PC-9 (cell line): ENCODE measurements at regions not wholly inside any gene's neighbourhood (a gene's known extent, or its start where the extent isn't known, plus 50 kb on each side); places are given as distances from the start of the nearest gene placed in this dataset.

ENCODE experiments used
- BruUV-seq: library from RNA; stranded (reverse); fragments of 400-500 nt; replicated peaks from 2 replicates; lab custom pipeline; 2021; lab: Mats Ljungman, UMichigan
- CTCF ChIA-PET: fragments of 300-600 bp; sonication (Branson Sonifier 250); formaldehyde crosslinking; loops from one replicate; lab custom pipeline; 2022; ENCODE audit warnings: antibody characterized with exemption; lab: Charles Lee
- POLR2A ChIA-PET: fragments of 300-600 bp; sonication (Branson Sonifier 250); formaldehyde crosslinking; loops from one replicate; lab custom pipeline; 2022; ENCODE audit warnings: antibody characterized with exemption; ENCODE audit not compliant: unreplicated experiment; lab: Charles Lee
- DNase-seq, 2 experiments: peaks; one replicate each; pipeline versions ENCODE4 v3.0.0 to v3.0.0-alpha.2; 2015 to 2022; ENCODE audit warnings: mixed read lengths in 1 of 2
- H2AFZ ChIP-seq: fragments of 200-600 bp; sonication (generic); 2 replicates; pipeline ENCODE4 v1.8.1; 2017; ENCODE audit warnings: antibody characterized with exemption
- H3F3A ChIP-seq: fragments of 200-600 bp; sonication (generic); 2 replicates; pipeline ENCODE4 v1.8.1; 2017; ENCODE audit warnings: antibody characterized with exemption, mild to moderate bottlenecking, low read depth; ENCODE audit not compliant: insufficient read depth
- H3K27ac ChIP-seq: fragments of 200-600 bp; sonication (generic); 2 replicates; pipeline ENCODE4 v1.6.1; 2016; ENCODE audit warnings: mixed run types
- H3K27me3 ChIP-seq: fragments of 200-600 bp; sonication (generic); 2 replicates; pipeline ENCODE4 v1.6.1; 2016; ENCODE audit warnings: low read depth, mixed run types; ENCODE audit not compliant: insufficient read depth
- H3K36me3 ChIP-seq: fragments of 200-600 bp; sonication (generic); 2 replicates; pipeline ENCODE4 v1.6.1; 2016; ENCODE audit warnings: low read depth, mixed run types
- H3K4me1 ChIP-seq: fragments of 200-600 bp; sonication (generic); replicated peaks from 2 replicates; pipeline ENCODE4 v1.6.1; 2016; ENCODE audit warnings: mixed run types; ENCODE audit not compliant: insufficient read depth
- H3K4me2 ChIP-seq: fragments of 200-600 bp; sonication (generic); 2 replicates; pipeline ENCODE4 v1.6.1; 2017; ENCODE audit warnings: mixed run types
- H3K4me3 ChIP-seq: fragments of 200-600 bp; sonication (generic); 2 replicates; pipeline ENCODE4 v1.6.1; 2016; ENCODE audit warnings: mixed run types
- H3K79me2 ChIP-seq: fragments of 200-600 bp; sonication (generic); 2 replicates; pipeline ENCODE4 v1.6.1; 2017; ENCODE audit warnings: low read depth, mixed run types
- H3K9me2 ChIP-seq: fragments of 200-600 bp; sonication (generic); 2 replicates; pipeline ENCODE4 v1.8.1; 2017; ENCODE audit warnings: mild to moderate bottlenecking; ENCODE audit not compliant: insufficient read depth
- H3K9me3 ChIP-seq: fragments of 200-600 bp; sonication (generic); 2 replicates; pipeline ENCODE4 v1.8.1; 2016; ENCODE audit warnings: low read depth; ENCODE audit not compliant: insufficient read depth
- H4K20me1 ChIP-seq: fragments of 200-600 bp; sonication (generic); 2 replicates; pipeline ENCODE4 v1.8.1; 2017; ENCODE audit not compliant: insufficient read depth
- CTCF ChIP-seq: fragments of 200-600 bp; sonication (generic); conservative IDR thresholded peaks from 2 replicates; pipeline ENCODE4 v1.6.1; 2017; ENCODE audit warnings: mixed run types, antibody characterized with exemption, mild to moderate bottlenecking, moderate library complexity
- EZH2 ChIP-seq: fragments of 200-600 bp; sonication (generic); IDR thresholded peaks from 2 replicates; pipeline ENCODE4 v1.8.0; 2017; ENCODE audit warnings: antibody characterized with exemption, low read depth
- intact Hi-C: fragments of 100-400 bp; cut with micrococcal nuclease; formaldehyde crosslinking; loops from one replicate; pipeline ENCODE4 v1.10.0; 2022; ENCODE audit not compliant: unreplicated experiment

DNA sequence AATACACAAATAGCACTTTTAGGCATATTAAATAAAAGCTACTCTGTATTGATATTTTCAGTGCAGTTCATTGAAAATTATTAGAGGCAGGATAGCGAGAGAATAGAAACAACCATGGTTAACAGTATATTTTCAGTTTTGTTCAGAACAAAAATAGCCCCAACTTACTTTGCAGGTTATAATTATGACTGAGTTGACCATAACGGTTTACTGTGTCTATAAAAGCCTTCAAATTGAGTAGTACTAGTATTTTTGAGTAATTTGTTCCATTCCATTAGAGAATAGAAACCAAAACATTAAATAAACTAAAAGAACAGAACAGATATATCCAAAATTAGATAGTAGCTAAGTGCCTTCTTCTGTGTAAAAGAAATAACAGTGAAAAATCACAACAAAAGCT, 1108.4 kb upstream of the PCDH20 start:
- intact Hi-C loops, result no loop called here

DNA sequence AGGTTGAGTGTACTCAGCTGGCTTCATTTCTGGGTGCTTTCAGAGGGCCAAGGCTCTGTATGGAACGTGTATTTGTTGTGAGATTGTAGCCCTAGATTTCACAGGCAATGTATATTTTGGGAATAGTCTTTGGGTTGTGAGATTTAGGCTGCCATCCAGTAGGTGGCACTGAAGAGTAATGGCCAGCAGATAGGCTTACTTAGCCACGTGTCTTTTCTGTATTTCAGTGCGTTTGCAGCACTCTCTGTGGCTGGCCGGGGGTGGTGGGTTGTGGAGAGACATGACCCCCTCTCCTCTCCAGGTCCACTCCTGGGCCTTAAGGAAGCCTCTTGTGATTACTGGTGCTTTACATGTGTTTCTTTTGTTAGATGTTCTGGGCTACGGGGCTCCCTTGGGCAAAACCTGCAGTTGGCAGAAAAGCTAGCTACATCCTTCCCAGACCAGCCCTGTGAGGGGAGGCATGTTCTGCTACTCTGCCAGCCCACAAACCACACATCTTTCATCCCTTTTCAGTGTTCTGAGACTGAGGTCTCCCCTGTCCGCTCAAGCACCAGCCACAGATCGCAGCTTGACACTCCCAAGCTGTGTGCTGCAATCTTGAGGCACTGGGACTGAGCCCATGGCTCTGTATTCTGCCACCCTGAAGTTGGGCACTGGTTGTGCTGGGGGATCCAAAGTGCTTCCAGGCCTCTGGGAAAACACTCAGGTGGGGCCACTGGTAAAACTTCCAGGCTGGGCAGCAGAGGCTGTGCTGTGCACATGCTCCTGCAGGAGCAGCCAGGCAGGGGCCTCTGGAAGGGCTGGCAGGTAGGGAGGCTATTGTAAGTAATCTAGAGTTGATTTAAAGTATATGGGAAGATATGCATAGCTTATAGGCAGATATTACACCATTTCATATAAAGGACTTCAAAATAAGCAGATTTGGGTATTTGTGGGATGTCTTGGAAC, 1096.8 kb upstream of the PCDH20 start:
- no peaks in the 10 kb centered on the region for H3K4me1 ChIP-seq
- no TSS peak for BruUV-seq
- no peaks in the 10 kb centered on the region for H3K27me3 ChIP-seq
- H2AFZ ChIP-seq, result no peak overlapping the region
- no peak overlapping the region for H3K4me3 ChIP-seq
- intact Hi-C loops, result no loop called here
- POLR2A ChIA-PET, result no interaction called here
- DNase-seq, result peak in 1 of 2 experiments; percentile 10
- H3K9me3 ChIP-seq, result no peaks in the 10 kb centered on the region
- TF ChIP-seq CTCF, result peak; percentile 63
- no peak for TF ChIP-seq EZH2
- H3F3A ChIP-seq, result no peaks in the 10 kb centered on the region
- H3K79me2 ChIP-seq, result no peaks in the 10 kb centered on the region
- no peaks in the 10 kb centered on the region for H3K36me3 ChIP-seq
- no peaks in the 10 kb centered on the region for H4K20me1 ChIP-seq
- no peaks in the 10 kb centered on the region for H3K9me2 ChIP-seq
- no peak overlapping the region for H3K27ac ChIP-seq
- H3K4me2 ChIP-seq, result no peak overlapping the region
- CTCF ChIA-PET, result no interaction called here

More for the DNA sequence above, 1108.4 kb upstream of the PCDH20 start:
- DNase-seq, result no peak
- H3K9me3 ChIP-seq, result no peaks in the 10 kb centered on the region
- H3K9me2 ChIP-seq, result no peaks in the 10 kb centered on the region
- no peaks in the 10 kb centered on the region for H4K20me1 ChIP-seq
- H3K27me3 ChIP-seq, result no peaks in the 10 kb centered on the region
- H3K4me2 ChIP-seq, result no peak overlapping the region
- H3K4me3 ChIP-seq, result no peak overlapping the region
- H3K36me3 ChIP-seq, result no peaks in the 10 kb centered on the region
- POLR2A ChIA-PET, result no interaction called here
- no TSS peak for BruUV-seq
- H3K27ac ChIP-seq, result no peak overlapping the region
- no peaks in the 10 kb centered on the region for H3F3A ChIP-seq
- no peaks in the 10 kb centered on the region for H3K79me2 ChIP-seq
- CTCF ChIA-PET, result no interaction called here
- H3K4me1 ChIP-seq, result no peaks in the 10 kb centered on the region
- no peak for TF ChIP-seq CTCF
- TF ChIP-seq EZH2, result no peak
- H2AFZ ChIP-seq, result no peak overlapping the region

DNA sequence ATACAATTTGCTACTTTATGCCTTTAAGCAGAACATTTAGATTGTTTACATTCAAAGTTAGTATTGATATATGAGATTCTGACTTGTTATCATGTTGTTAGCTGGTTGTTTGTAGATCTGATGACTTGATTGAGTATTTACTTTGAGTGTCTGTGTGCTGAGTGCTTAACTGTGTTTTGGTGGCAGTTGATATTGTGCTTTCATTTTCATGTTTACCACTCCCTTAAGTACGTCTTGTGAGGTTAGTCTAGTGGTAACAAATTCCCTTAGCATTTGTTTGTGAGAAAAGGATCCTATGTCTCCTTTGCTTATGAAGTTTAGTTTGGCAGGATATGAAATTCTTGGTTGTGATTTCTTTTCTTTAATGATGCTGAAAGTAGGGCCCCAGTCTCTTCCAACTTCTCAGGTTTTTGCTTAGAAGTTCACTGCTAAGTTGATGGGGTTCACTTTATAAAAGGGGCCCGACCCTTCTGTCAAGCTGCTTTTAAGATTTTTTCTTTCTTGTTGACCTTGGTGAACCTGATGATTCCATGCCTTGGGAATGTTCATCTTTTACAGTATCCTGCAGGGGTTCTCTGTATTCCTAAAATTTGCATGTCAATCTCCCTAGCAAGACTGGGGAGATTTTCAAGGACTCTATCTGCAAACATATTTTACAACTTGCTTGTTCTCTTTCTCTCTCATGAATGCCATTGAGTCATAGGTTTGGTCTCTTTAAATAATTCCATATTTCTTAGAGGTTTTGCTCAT, 1095.4 kb upstream of the PCDH20 start:
- ChIA-PET CTCF (no interaction called here), POLR2A (no interaction called here)
- no peaks in the 10 kb centered on the region for H3K27me3 ChIP-seq
- H3K9me3 ChIP-seq, result no peaks in the 10 kb centered on the region
- no peak overlapping the region for H3K4me2 ChIP-seq
- intact Hi-C loops, result no loop called here
- no peak for DNase-seq
- H3K4me3 ChIP-seq, result no peak overlapping the region
- no peaks in the 10 kb centered on the region for H4K20me1 ChIP-seq
- no peak overlapping the region for H3K27ac ChIP-seq
- no peaks in the 10 kb centered on the region for H3K79me2 ChIP-seq
- no peaks in the 10 kb centered on the region for H3F3A ChIP-seq
- H2AFZ ChIP-seq, result no peak overlapping the region
- TF ChIP-seq CTCF (no peak), EZH2 (no peak)
- H3K9me2 ChIP-seq, result no peaks in the 10 kb centered on the region
- H3K4me1 ChIP-seq, result no peaks in the 10 kb centered on the region
- H3K36me3 ChIP-seq, result no peaks in the 10 kb centered on the region
- no TSS peak for BruUV-seq
